ENCODE measurements at regions not wholly inside any gene's neighbourhood (a gene's known extent, or its start where the extent isn't known, plus 50 kb on each side); places are given as distances from the start of the nearest gene placed in this dataset.
A peak's percentile ranks its signal among the peaks of the same experiment; 100 is the strongest.
"Not testable (repeated sequence)": the region's sequence is repeated elsewhere in the genome, so short reads cannot be mapped to it uniquely, and the experiment has no call there.

DNA sequence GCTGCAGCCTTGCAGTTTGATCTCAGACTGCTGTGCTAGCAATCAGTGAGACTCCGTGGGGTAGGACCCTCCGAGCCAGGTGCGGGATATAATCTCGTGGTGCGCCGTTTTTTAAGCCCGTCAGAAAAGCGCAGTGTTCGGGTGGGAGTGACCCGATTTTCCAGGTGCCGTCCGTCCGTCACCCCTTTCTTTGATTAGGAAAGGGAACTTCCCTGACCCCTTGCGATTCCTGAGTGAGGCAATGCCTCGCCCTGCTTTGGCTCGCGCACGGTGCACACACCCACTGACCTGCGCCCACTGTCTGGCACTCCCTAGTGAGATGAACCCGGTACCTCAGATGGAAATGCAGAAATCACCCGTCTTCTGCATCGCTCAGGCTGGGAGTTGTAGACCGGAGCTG is 203.2 kb downstream of the SNCAIP start:
- DNase-seq (ENCODE audit: low read depth); H3K4me3 ChIP-seq (replicated peaks; ENCODE audit: low read depth, low read length): not testable (repeated sequence)

GRCh38 chr5:122515709-122516431 is 203.8 kb downstream of the SNCAIP start:
- DNase-seq (ENCODE audit: low read depth): peak; percentile 89
- H3K4me3 ChIP-seq (replicated peaks; ENCODE audit: low read depth, low read length): no peak overlapping the region
- TF ChIP-seq, protein P1, sequence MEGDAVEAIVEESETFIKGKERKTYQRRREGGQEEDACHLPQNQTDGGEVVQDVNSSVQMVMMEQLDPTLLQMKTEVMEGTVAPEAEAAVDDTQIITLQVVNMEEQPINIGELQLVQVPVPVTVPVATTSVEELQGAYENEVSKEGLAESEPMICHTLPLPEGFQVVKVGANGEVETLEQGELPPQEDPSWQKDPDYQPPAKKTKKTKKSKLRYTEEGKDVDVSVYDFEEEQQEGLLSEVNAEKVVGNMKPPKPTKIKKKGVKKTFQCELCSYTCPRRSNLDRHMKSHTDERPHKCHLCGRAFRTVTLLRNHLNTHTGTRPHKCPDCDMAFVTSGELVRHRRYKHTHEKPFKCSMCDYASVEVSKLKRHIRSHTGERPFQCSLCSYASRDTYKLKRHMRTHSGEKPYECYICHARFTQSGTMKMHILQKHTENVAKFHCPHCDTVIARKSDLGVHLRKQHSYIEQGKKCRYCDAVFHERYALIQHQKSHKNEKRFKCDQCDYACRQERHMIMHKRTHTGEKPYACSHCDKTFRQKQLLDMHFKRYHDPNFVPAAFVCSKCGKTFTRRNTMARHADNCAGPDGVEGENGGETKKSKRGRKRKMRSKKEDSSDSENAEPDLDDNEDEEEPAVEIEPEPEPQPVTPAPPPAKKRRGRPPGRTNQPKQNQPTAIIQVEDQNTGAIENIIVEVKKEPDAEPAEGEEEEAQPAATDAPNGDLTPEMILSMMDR (IDR thresholded peaks at IDR 0.05; ENCODE audit: low read length, missing control alignments): peak; percentile 92

GRCh38 chr5:122516432-122516743 is 204.4 kb downstream of the SNCAIP start:
- DNase-seq (ENCODE audit: low read depth): no peak
- TF ChIP-seq, protein P1 (IDR thresholded peaks at IDR 0.05; ENCODE audit: low read length, missing control alignments): no peak
- no peak overlapping the region for H3K4me3 ChIP-seq (replicated peaks; ENCODE audit: low read depth, low read length)

GRCh38 chr5:122517091-122517490 is 205.1 kb downstream of the SNCAIP start:
- no peak overlapping the region for H3K4me3 ChIP-seq (replicated peaks; ENCODE audit: low read depth, low read length)
- no peak for DNase-seq (ENCODE audit: low read depth)
- TF ChIP-seq, protein P1 (IDR thresholded peaks at IDR 0.05; ENCODE audit: low read length, missing control alignments): no peak

DNA sequence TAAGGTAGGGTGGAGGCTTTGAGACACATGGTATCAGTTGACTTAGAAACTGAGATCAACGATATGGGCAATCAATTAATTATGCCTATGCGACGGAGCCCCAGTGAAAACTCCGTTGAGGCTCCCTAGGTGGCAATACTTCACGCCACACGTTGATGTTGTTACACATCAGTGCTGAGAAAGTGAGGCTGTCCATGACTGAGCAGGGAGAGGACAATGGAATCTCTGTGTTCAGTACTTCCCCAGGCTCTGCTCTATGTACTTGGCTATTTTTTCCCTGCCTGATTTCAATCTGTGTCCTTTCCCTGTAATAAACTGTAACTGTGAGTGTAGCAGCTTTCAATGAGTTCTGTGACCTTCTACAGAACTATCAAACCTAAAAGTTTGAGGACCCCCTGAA is 211.7 kb downstream of the SNCAIP start:
- no peak overlapping the region for H3K4me3 ChIP-seq (replicated peaks; ENCODE audit: low read depth, low read length)
- TF ChIP-seq, protein P1 (IDR thresholded peaks at IDR 0.05; ENCODE audit: low read length, missing control alignments): no peak
- no peak for DNase-seq (ENCODE audit: low read depth)

DNA sequence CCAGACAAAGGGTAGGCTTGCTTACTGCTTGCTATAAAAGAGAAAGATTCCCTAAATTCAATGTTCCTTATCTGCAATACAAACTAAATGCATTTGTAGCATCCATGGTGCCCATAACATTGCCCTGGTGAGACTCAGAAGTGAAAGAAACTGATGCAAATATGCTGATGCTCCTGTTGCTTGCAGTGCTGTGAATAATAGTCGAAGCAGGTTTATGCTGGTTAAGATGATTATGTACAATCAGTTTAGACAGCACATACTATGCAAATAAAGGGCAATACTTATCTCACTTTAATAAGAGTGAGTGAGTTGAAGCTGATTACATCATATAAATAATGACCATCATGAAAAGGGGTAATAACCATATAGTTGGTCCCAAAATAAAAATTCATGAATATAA is 215.5 kb downstream of the SNCAIP start:
- no peak overlapping the region for H3K4me3 ChIP-seq (replicated peaks; ENCODE audit: low read depth, low read length)
- TF ChIP-seq, protein P1 (IDR thresholded peaks at IDR 0.05; ENCODE audit: low read length, missing control alignments): no peak
- DNase-seq (ENCODE audit: low read depth): no peak

DNA sequence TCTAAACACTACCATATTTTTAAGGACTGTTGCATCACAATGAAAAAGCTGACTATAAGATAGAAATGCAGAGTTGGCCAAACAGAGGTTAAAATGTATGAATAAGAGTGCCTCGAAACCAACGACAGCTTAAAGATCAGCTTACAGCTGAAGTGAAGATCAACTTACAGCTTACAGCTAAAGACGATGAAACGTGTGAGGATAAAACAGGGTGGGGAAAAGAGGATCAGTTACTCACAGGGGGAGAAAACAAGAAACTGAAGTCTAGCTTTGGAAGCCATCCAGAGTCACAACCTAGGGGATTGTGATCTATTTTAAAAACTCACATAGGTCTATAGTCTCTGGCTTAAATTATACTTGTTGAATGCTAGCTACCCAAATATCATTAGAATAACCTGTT is 220.0 kb downstream of the SNCAIP start:
- H3K4me3 ChIP-seq (replicated peaks; ENCODE audit: low read depth, low read length): no peak overlapping the region
- DNase-seq (ENCODE audit: low read depth): no peak
- TF ChIP-seq, protein P1 (IDR thresholded peaks at IDR 0.05; ENCODE audit: low read length, missing control alignments): no peak

All from fibroblast of pulmonary artery (primary cell).